Bronchial epithelial cell (primary cell): ENCODE measurements at regions not wholly inside any gene's neighbourhood (a gene's known extent, or its start where the extent isn't known, plus 50 kb on each side); places are given as distances from the start of the nearest gene placed in this dataset.

ENCODE experiments used
- DNase-seq: peaks from one replicate; pipeline ENCODE4 v3.0.0-alpha.2; 2010; ENCODE audit warnings: low read depth
- FAIRE-seq: peaks from 2 replicates; lab custom pipeline; 2011; peaks lifted over from hg19 to GRCh38; lab: Jason Lieb, UNC
- H3K27me3 ChIP-seq: 2 replicates; pipeline ENCODE4 v1.5.1; 2011; ENCODE audit warnings: low read length; ENCODE audit not compliant: control insufficient read depth, insufficient read depth
- H3K36me3 ChIP-seq: 2 replicates; pipeline ENCODE4 v1.5.1; 2011; ENCODE audit warnings: low read length; ENCODE audit not compliant: control insufficient read depth, insufficient read depth
- H3K4me3 ChIP-seq: 2 replicates; pipeline ENCODE4 v1.5.1; 2011; ENCODE audit warnings: mild to moderate bottlenecking, low read depth, low read length, control low read depth
- CTCF ChIP-seq: IDR thresholded peaks from 2 replicates; pipeline ENCODE4 v1.5.1; 2011; ENCODE audit warnings: mild to moderate bottlenecking, moderate library complexity, low read length, control low read depth, inconsistent platforms; ENCODE audit not compliant: insufficient read depth, severe bottlenecking

- Histone ChIP-seq H3K27me3 (no peaks in the 10 kb centered on the region), H3K36me3 (no peaks in the 10 kb centered on the region), H3K4me3 (no peak overlapping the region)
- no peak for FAIRE-seq
- no peak for TF ChIP-seq CTCF
- peak; percentile 80 for DNase-seq
Measured at GRCh38 chrX:132271311-132271778, 52.1 kb upstream of the RAP2C start.

GRCh38 chrX:132270699-132271098, 51.5 kb upstream of the RAP2C start:
- DNase-seq: peak; percentile 88
- Histone ChIP-seq H3K4me3 (no peak overlapping the region), H3K36me3 (no peaks in the 10 kb centered on the region), H3K27me3 (no peaks in the 10 kb centered on the region)
- FAIRE-seq: peak; percentile 50
- TF ChIP-seq CTCF: no peak

- DNase-seq: no peak
- FAIRE-seq: peak; percentile 18
- Histone ChIP-seq H3K27me3 (no peaks in the 10 kb centered on the region), H3K4me3 (no peak overlapping the region), H3K36me3 (no peaks in the 10 kb centered on the region)
- no peak for TF ChIP-seq CTCF
Measured at GRCh38 chrX:132270021-132270420, 50.8 kb upstream of the RAP2C start.
